PC-3 (cell line): ENCODE measurements at regions not wholly inside any gene's neighbourhood (a gene's known extent, or its start where the extent isn't known, plus 50 kb on each side); places are given as distances from the start of the nearest gene placed in this dataset.

Experiments
- ATAC-seq: fragments of 200-7000 bp; cut with Tn5 transposase; 2 replicates; pipeline ENCODE4 v1.9.1; 2020; ENCODE audit warnings: mild to moderate bottlenecking, moderate library complexity
- BruUV-seq: library from RNA; stranded (reverse); fragments of 400-500 nt; replicated peaks from 2 replicates; lab custom pipeline; 2021; lab: Mats Ljungman, UMichigan
- CTCF ChIA-PET: fragments of 300-600 bp; sonication (Branson Sonifier 250); formaldehyde crosslinking; loops from one replicate; lab custom pipeline; 2022; ENCODE audit warnings: antibody characterized with exemption; lab: Charles Lee
- POLR2A ChIA-PET: fragments of 300-600 bp; sonication (Branson Sonifier 250); formaldehyde crosslinking; loops from one replicate; lab custom pipeline; 2022; ENCODE audit warnings: antibody characterized with exemption; ENCODE audit not compliant: unreplicated experiment; lab: Charles Lee
- DNase-seq: peaks from one replicate; pipeline ENCODE4 v3.0.0-alpha.2; 2015
- H2AFZ ChIP-seq: fragments of 300-600 bp; sonication (generic); 2 replicates; pipeline ENCODE4 v1.6.0; 2016; ENCODE audit warnings: antibody characterized with exemption, low read length
- H3F3A ChIP-seq: fragments of 300-600 bp; sonication (generic); one replicate; pipeline ENCODE4 v1.6.0; 2017; ENCODE audit warnings: antibody characterized with exemption, low read length, control low read depth, mild to moderate bottlenecking; ENCODE audit not compliant: unreplicated experiment
- H3K27ac ChIP-seq: fragments of 300-600 bp; sonication (generic); 2 replicates; pipeline ENCODE4 v1.5.1; 2016; ENCODE audit warnings: mild to moderate bottlenecking, low read length
- H3K27me3 ChIP-seq: fragments of 300-600 bp; sonication (generic); 2 replicates; pipeline ENCODE4 v1.6.1; 2016; ENCODE audit warnings: low read length, mixed read lengths
- H3K36me3 ChIP-seq: fragments of 300-600 bp; sonication (generic); 2 replicates; pipeline ENCODE4 v1.6.1; 2016; ENCODE audit warnings: low read depth, mixed run types, low read length, mixed read lengths
- H3K4me1 ChIP-seq: fragments of 300-600 bp; sonication (generic); 2 replicates; pipeline ENCODE4 v1.5.1; 2016; ENCODE audit warnings: low read length; ENCODE audit not compliant: insufficient read depth
- H3K4me2 ChIP-seq: fragments of 300-600 bp; sonication (generic); 2 replicates; pipeline ENCODE4 v1.6.0; 2016; ENCODE audit warnings: low read length
- H3K4me3 ChIP-seq: fragments of 300-600 bp; sonication (generic); 2 replicates; pipeline ENCODE4 v1.5.1; 2016; ENCODE audit warnings: mild to moderate bottlenecking, low read length, mixed read lengths
- H3K79me2 ChIP-seq: fragments of 300-600 bp; sonication (generic); 2 replicates; pipeline ENCODE4 v1.6.1; 2017; ENCODE audit warnings: low read length, mixed read lengths
- H3K9ac ChIP-seq: fragments of 300-600 bp; sonication (generic); 2 replicates; pipeline ENCODE4 v1.6.0; 2016; ENCODE audit warnings: mild to moderate bottlenecking, low read length
- H3K9me2 ChIP-seq: fragments of 300-600 bp; sonication (generic); replicated peaks from 2 replicates; pipeline ENCODE4 v1.6.1; 2016; ENCODE audit warnings: mixed run types, low read length, mixed read lengths
- H3K9me3 ChIP-seq: fragments of 300-600 bp; sonication (generic); 2 replicates; pipeline ENCODE4 v1.6.1; 2016; ENCODE audit warnings: low read length, mixed read lengths
- H4K20me1 ChIP-seq: fragments of 300-600 bp; sonication (generic); 2 replicates; pipeline ENCODE4 v1.6.1; 2016; ENCODE audit warnings: low read length, mixed read lengths
- CTCF ChIP-seq: fragments of 300-600 bp; sonication (generic); conservative IDR thresholded peaks from 2 replicates; pipeline ENCODE4 v1.5.1; 2017; ENCODE audit warnings: antibody characterized with exemption, low read depth, mild to moderate bottlenecking, low read length
- EZH2 ChIP-seq: fragments of 300-600 bp; sonication (generic); IDR thresholded peaks from one replicate; pipeline ENCODE4 v1.6.1; 2017; ENCODE audit warnings: antibody characterized with exemption, mild to moderate bottlenecking, low read length; ENCODE audit not compliant: unreplicated experiment
- EZH2phosphoT487 ChIP-seq: fragments of 300-600 bp; sonication (generic); IDR thresholded peaks from 2 replicates; pipeline ENCODE4 v1.6.1; 2018; ENCODE audit warnings: mild to moderate bottlenecking, antibody characterized with exemption, low read length, borderline replicate concordance
- intact Hi-C: fragments of 100-400 bp; cut with micrococcal nuclease; formaldehyde crosslinking; loops from 2 replicates; pipeline ENCODE4 v1.9.0; 2023

- Histone ChIP-seq H3K9ac (no peak overlapping the region), H3K4me3 (no peak overlapping the region), H3K36me3 (no peaks in the 10 kb centered on the region), H2AFZ (no peak overlapping the region), H3K4me1 (peaks cover 14% of the 10 kb centered on the region), H4K20me1 (no peaks in the 10 kb centered on the region), H3K27me3 (no peaks in the 10 kb centered on the region), H3F3A (no peaks in the 10 kb centered on the region), H3K27ac (no peak overlapping the region), H3K9me2 (no peaks in the 10 kb centered on the region), H3K4me2 (no peak overlapping the region), H3K79me2 (no peaks in the 10 kb centered on the region), H3K9me3 (no peaks in the 10 kb centered on the region)
- ATAC-seq (no peak), DNase-seq (no peak)
- TF ChIP-seq EZH2 (no peak), EZH2phosphoT487 (no peak), CTCF (no peak)
- POLR2A ChIA-PET: no interaction called here
- CTCF ChIA-PET: no interaction called here
- intact Hi-C loops: no loop called here
- BruUV-seq: no TSS peak
Observed at GRCh38 chr9:126057121-126057825, 269.4 kb upstream of the MVB12B start.

- no peaks in the 10 kb centered on the region for H3F3A ChIP-seq
- BruUV-seq: no TSS peak
- H3K27ac ChIP-seq: no peak overlapping the region
- CTCF ChIA-PET: no interaction called here
- H2AFZ ChIP-seq: no peak overlapping the region
- H3K9ac ChIP-seq: no peak overlapping the region
- no peak for ATAC-seq
- no peak overlapping the region for H3K4me2 ChIP-seq
- no peaks in the 10 kb centered on the region for H3K9me3 ChIP-seq
- no peaks in the 10 kb centered on the region for H4K20me1 ChIP-seq
- TF ChIP-seq EZH2 (no peak), CTCF (no peak), EZH2phosphoT487 (no peak)
- peaks cover 14% of the 10 kb centered on the region for H3K4me1 ChIP-seq
- no peak for DNase-seq
- H3K27me3 ChIP-seq: no peaks in the 10 kb centered on the region
- no peaks in the 10 kb centered on the region for H3K79me2 ChIP-seq
- intact Hi-C loops: no loop called here
- no peaks in the 10 kb centered on the region for H3K9me2 ChIP-seq
- POLR2A ChIA-PET: no interaction called here
- H3K36me3 ChIP-seq: no peaks in the 10 kb centered on the region
- H3K4me3 ChIP-seq: no peak overlapping the region
Observed at GRCh38 chr9:126058011-126058531, 268.6 kb upstream of the MVB12B start.

GRCh38 chr9:126058591-126058990 lies 268.0 kb upstream of the MVB12B start:
- no TSS peak for BruUV-seq
- TF ChIP-seq EZH2phosphoT487 (no peak), CTCF (no peak), EZH2 (no peak)
- no peaks in the 10 kb centered on the region for H4K20me1 ChIP-seq
- H3K9ac ChIP-seq: no peak overlapping the region
- no peaks in the 10 kb centered on the region for H3F3A ChIP-seq
- no peak overlapping the region for H3K27ac ChIP-seq
- no peak overlapping the region for H3K4me3 ChIP-seq
- no peaks in the 10 kb centered on the region for H3K79me2 ChIP-seq
- CTCF ChIA-PET: no interaction called here
- no peak overlapping the region for H3K4me2 ChIP-seq
- H3K27me3 ChIP-seq: no peaks in the 10 kb centered on the region
- no peaks in the 10 kb centered on the region for H3K9me2 ChIP-seq
- no peak for DNase-seq
- intact Hi-C loops: no loop called here
- H3K9me3 ChIP-seq: no peaks in the 10 kb centered on the region
- POLR2A ChIA-PET: no interaction called here
- no peak overlapping the region for H2AFZ ChIP-seq
- no peaks in the 10 kb centered on the region for H3K36me3 ChIP-seq
- peaks cover 14% of the 10 kb centered on the region for H3K4me1 ChIP-seq
- ATAC-seq: no peak
